RWPE2 (cell line): ENCODE measurements at regions not wholly inside any gene's neighbourhood (a gene's known extent, or its start where the extent isn't known, plus 50 kb on each side); places are given as distances from the start of the nearest gene placed in this dataset.

Experiments
- ATAC-seq: fragments of 200-7000 bp; cut with Tn5 transposase; 3 replicates; pipeline ENCODE4 v1.9.1; 2021; ENCODE audit warnings: low read depth
- DNase-seq: peaks from one replicate; pipeline ENCODE4 v3.0.0-alpha.2; 2020; ENCODE audit warnings: low spot score
- H3K27ac ChIP-seq: fragments of 450-650 bp; 2 replicates; pipeline ENCODE4 v1.5.1; 2017; ENCODE audit warnings: mild to moderate bottlenecking; ENCODE audit not compliant: poor library complexity, severe bottlenecking
- H3K27me3 ChIP-seq: fragments of 250-450 bp; sonication (Bioruptor Pico); 2 replicates; pipeline ENCODE4 v1.5.1; 2021; ENCODE audit warnings: mild to moderate bottlenecking, moderate library complexity; ENCODE audit not compliant: insufficient read depth, poor library complexity, severe bottlenecking
- H3K36me3 ChIP-seq: fragments of 250-450 bp; sonication (Bioruptor Pico); 2 replicates; pipeline ENCODE4 v1.5.1; 2020; ENCODE audit warnings: low read depth, mild to moderate bottlenecking, moderate library complexity
- H3K4me1 ChIP-seq: fragments of 250-450 bp; sonication (Bioruptor Pico); 2 replicates; pipeline ENCODE4 v1.5.1; 2021; ENCODE audit warnings: mild to moderate bottlenecking, moderate library complexity; ENCODE audit not compliant: insufficient read depth, poor library complexity, severe bottlenecking
- H3K4me3 ChIP-seq: fragments of 250-450 bp; sonication (Bioruptor Pico); 2 replicates; pipeline ENCODE4 v1.5.1; 2021; ENCODE audit warnings: mild to moderate bottlenecking, moderate library complexity; ENCODE audit not compliant: severe bottlenecking
- H3K9me3 ChIP-seq: fragments of 250-450 bp; sonication (Bioruptor Pico); 2 replicates; pipeline ENCODE4 v1.5.1; 2021; ENCODE audit warnings: mild to moderate bottlenecking, moderate library complexity; ENCODE audit not compliant: severe bottlenecking
- TF ChIP-seq, protein P1 (sequence below): fragments of 450-650 bp; IDR thresholded peaks from one replicate; pipeline ENCODE4 v1.5.1; 2017; ENCODE audit warnings: mild to moderate bottlenecking, moderate library complexity; ENCODE audit not compliant: poor library complexity, severe bottlenecking

DNA sequence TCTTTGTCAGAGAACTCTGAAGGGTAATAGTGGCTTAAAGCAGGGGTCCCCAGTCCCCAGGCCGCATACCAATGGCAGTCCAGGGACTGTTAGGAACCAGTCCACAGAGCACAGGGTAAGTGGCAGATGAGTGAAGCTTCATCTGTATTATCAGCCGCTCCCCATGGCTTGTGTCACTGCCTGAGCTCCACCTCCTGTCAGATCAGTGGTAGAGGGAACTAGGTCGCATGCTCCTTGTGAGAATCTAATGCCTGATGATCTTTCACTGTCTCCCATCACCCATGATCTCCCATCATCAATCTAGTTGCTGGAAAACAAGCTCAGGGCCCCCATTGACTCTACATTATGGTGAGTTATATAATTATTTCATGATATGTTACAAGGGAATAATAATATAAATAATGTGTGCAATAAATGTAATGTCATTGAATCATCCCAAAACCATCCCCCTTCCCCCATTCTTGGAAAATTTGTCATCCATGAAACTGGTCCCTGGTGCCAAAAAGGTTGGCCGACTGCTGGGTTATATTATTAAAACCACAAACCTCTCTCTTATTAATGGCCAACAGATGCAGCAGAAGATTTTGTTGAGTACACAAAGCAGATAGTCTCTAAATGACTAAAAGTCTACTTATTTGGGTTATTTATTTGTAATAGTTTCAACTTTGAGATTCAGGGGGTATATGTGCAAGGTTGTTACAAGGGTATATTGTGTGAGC is 782.7 kb downstream of the CDH11 start:
- Histone ChIP-seq H3K27ac (no peak overlapping the region), H3K4me1 (no peaks in the 10 kb centered on the region), H3K4me3 (no peak overlapping the region), H3K36me3 (no peaks in the 10 kb centered on the region), H3K9me3 (no peaks in the 10 kb centered on the region), H3K27me3 (peaks cover 7% of the 10 kb centered on the region)
- DNase-seq (no peak), ATAC-seq (no peak)
- TF ChIP-seq, protein P1, sequence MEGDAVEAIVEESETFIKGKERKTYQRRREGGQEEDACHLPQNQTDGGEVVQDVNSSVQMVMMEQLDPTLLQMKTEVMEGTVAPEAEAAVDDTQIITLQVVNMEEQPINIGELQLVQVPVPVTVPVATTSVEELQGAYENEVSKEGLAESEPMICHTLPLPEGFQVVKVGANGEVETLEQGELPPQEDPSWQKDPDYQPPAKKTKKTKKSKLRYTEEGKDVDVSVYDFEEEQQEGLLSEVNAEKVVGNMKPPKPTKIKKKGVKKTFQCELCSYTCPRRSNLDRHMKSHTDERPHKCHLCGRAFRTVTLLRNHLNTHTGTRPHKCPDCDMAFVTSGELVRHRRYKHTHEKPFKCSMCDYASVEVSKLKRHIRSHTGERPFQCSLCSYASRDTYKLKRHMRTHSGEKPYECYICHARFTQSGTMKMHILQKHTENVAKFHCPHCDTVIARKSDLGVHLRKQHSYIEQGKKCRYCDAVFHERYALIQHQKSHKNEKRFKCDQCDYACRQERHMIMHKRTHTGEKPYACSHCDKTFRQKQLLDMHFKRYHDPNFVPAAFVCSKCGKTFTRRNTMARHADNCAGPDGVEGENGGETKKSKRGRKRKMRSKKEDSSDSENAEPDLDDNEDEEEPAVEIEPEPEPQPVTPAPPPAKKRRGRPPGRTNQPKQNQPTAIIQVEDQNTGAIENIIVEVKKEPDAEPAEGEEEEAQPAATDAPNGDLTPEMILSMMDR, result no peak

DNA sequence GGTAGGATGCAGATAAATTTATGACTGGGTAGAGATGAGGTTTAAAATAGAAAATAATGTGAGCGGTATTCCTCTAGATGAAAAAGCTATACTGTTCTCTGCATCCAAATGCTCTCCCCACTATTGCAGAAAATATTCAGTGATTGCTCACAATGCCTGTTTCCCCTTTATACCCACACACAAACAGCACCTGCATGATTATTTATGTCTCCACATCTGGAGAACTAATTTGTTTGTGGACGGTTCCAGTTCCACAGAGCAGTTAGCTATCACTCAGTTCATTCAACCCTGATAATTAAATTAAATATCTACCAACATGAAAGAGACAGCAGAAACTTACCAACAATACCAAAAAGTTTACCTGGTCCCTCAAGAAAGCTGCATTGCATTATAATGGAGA is 800.0 kb downstream of the CDH11 start:
- Histone ChIP-seq H3K27me3 (no peaks in the 10 kb centered on the region), H3K27ac (no peak overlapping the region), H3K4me3 (no peak overlapping the region), H3K4me1 (no peaks in the 10 kb centered on the region), H3K36me3 (no peaks in the 10 kb centered on the region), H3K9me3 (no peaks in the 10 kb centered on the region)
- ATAC-seq (no peak), DNase-seq (no peak)
- TF ChIP-seq, protein P1, result no peak

DNA sequence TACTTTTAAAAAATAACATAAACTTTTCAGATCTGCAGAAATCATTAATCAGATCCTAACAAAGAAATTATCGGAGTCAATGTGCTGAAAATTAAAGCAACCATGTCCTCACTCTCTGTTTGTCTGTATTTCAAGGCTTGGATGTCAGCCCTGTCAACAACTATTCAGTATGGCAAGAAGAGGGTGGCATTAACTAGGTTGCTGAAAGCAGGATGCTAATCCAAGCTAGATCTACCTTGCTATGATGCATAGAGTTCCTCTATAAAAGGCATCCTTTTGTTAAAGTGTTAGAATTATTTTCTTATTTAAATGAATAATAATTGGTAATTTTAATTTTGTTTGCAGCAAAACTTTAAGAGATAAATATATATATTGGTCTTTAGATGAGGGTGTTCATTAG is 800.8 kb downstream of the CDH11 start:
- Histone ChIP-seq H3K27ac (no peak overlapping the region), H3K36me3 (no peaks in the 10 kb centered on the region), H3K4me3 (no peak overlapping the region), H3K9me3 (no peaks in the 10 kb centered on the region), H3K27me3 (no peaks in the 10 kb centered on the region), H3K4me1 (no peaks in the 10 kb centered on the region)
- ATAC-seq (no peak), DNase-seq (no peak)
- TF ChIP-seq, protein P1, result no peak

DNA sequence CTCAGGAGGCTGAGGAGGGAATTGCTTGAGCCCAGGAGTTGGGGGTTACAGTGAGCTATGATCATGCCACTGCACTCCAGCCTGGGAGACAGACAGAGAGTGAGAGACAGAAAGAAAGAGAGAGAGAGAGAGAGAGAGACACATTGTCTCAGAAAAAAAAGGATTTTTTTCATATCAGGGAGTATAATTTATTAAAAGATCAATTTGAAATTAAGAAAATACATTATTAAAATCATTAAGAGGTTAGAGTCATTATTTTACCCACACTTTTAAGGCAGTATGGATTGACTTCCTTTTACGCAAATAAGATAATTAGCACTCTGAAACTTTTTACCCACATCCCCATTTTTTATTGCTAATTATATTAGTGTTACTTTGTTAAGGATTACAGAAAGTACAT is 804.3 kb downstream of the CDH11 start:
- H3K27me3 ChIP-seq, result no peaks in the 10 kb centered on the region
- H3K4me1 ChIP-seq, result no peaks in the 10 kb centered on the region
- ATAC-seq (no peak), DNase-seq (no peak)
- TF ChIP-seq, protein P1, result no peak
- H3K9me3 ChIP-seq, result no peaks in the 10 kb centered on the region
- no peak overlapping the region for H3K4me3 ChIP-seq
- no peak overlapping the region for H3K27ac ChIP-seq
- no peaks in the 10 kb centered on the region for H3K36me3 ChIP-seq

DNA sequence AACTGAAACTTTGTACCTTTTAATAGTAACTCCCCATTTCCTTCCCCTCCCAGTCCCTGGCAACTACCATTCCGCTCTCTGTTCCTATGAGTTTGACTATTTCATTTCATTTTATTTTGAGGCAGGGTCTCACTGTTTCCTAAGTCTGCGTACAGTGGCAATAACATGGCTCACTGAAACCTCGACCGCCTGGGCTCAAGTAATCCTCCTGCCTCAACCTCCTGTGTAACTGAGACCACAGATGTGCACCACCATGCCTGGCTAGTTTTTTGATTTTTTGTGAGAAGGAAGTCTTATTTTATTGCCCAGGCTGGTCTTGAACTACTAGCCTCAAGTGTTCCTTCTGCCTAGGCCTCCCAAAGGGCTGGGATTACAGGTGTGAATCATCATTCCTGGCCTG is 808.1 kb downstream of the CDH11 start:
- Histone ChIP-seq H3K4me3 (no peak overlapping the region), H3K27ac (no peak overlapping the region), H3K9me3 (no peaks in the 10 kb centered on the region), H3K27me3 (no peaks in the 10 kb centered on the region), H3K36me3 (no peaks in the 10 kb centered on the region), H3K4me1 (no peaks in the 10 kb centered on the region)
- no peak for DNase-seq
- TF ChIP-seq, protein P1, result no peak
- no peak for ATAC-seq
